Fibroblast of upper back skin (primary cell): ENCODE measurements at regions not wholly inside any gene's neighbourhood (a gene's known extent, or its start where the extent isn't known, plus 50 kb on each side); places are given as distances from the start of the nearest gene placed in this dataset.
A peak's percentile ranks its signal among the peaks of the same experiment; 100 is the strongest.
"Not testable (repeated sequence)": the region's sequence is repeated elsewhere in the genome, so short reads cannot be mapped to it uniquely, and the experiment has no call there.

Experiments
- DNase-seq: peaks from one replicate; pipeline ENCODE4 v3.0.0-alpha.2; 2013

GRCh38 chr6:68575765-68576439 lies 59.2 kb upstream of the ADGRB3 start:
- DNase-seq, result peak; percentile 5

GRCh38 chr6:68572975-68573374 lies 62.1 kb upstream of the ADGRB3 start:
- DNase-seq, result no peak

GRCh38 chr6:68572525-68572924 lies 62.6 kb upstream of the ADGRB3 start:
- DNase-seq, result peak; percentile 9

- DNase-seq, result peak; percentile 65
Observed at GRCh38 chr6:68559716-68560115, 75.4 kb upstream of the ADGRB3 start.

- DNase-seq, result peak; percentile 57
Observed at GRCh38 chr6:68559070-68559469, 76.0 kb upstream of the ADGRB3 start.

GRCh38 chr6:68546620-68547019 lies 88.5 kb upstream of the ADGRB3 start:
- no peak for DNase-seq

GRCh38 chr6:68544450-68544849 lies 90.6 kb upstream of the ADGRB3 start:
- no peak for DNase-seq

- no peak for DNase-seq
Observed at GRCh38 chr6:68533339-68533795, 101.7 kb upstream of the ADGRB3 start.

GRCh38 chr6:68527691-68528090 lies 107.4 kb upstream of the ADGRB3 start:
- no peak for DNase-seq

GRCh38 chr6:68506911-68507310 lies 128.2 kb upstream of the ADGRB3 start:
- peak; percentile 11 for DNase-seq

- no peak for DNase-seq
Observed at GRCh38 chr6:68502946-68503345, 132.1 kb upstream of the ADGRB3 start.

GRCh38 chr6:68497927-68498326 lies 137.2 kb upstream of the ADGRB3 start:
- DNase-seq, result peak; percentile 82

- not testable (repeated sequence) for DNase-seq
Observed at GRCh38 chr6:68494880-68495279, 140.2 kb upstream of the ADGRB3 start.

GRCh38 chr6:68476611-68477010 lies 158.5 kb upstream of the ADGRB3 start:
- DNase-seq, result no peak

- DNase-seq, result peak; percentile 72
Observed at GRCh38 chr6:68473433-68474210, 161.5 kb upstream of the ADGRB3 start.

GRCh38 chr6:68468244-68468884 lies 166.7 kb upstream of the ADGRB3 start:
- no peak for DNase-seq

- no peak for DNase-seq
Observed at GRCh38 chr6:68458447-68458846, 176.6 kb upstream of the ADGRB3 start.

GRCh38 chr6:68447112-68447511 lies 188.0 kb upstream of the ADGRB3 start:
- no peak for DNase-seq

GRCh38 chr6:68445926-68446325 lies 189.2 kb upstream of the ADGRB3 start:
- DNase-seq, result no peak

GRCh38 chr6:68443704-68444103 lies 191.4 kb upstream of the ADGRB3 start:
- DNase-seq, result no peak

GRCh38 chr6:68427630-68428029 lies 207.5 kb upstream of the ADGRB3 start:
- peak; percentile 80 for DNase-seq

GRCh38 chr6:68410021-68410420 lies 225.1 kb upstream of the ADGRB3 start:
- DNase-seq, result no peak

- no peak for DNase-seq
Observed at GRCh38 chr6:68400396-68400795, 234.7 kb upstream of the ADGRB3 start.

GRCh38 chr6:68391953-68392352 lies 243.1 kb upstream of the ADGRB3 start:
- no peak for DNase-seq
